Brain pericyte (primary cell): ENCODE measurements at regions not wholly inside any gene's neighbourhood (a gene's known extent, or its start where the extent isn't known, plus 50 kb on each side); places are given as distances from the start of the nearest gene placed in this dataset.
"Not testable (repeated sequence)": the region's sequence is repeated elsewhere in the genome, so short reads cannot be mapped to it uniquely, and the experiment has no call there.

Source experiments
- DNase-seq: peaks from one replicate; pipeline ENCODE4 v3.0.0-alpha.2; 2012; ENCODE audit warnings: low read depth, low spot score

DNA sequence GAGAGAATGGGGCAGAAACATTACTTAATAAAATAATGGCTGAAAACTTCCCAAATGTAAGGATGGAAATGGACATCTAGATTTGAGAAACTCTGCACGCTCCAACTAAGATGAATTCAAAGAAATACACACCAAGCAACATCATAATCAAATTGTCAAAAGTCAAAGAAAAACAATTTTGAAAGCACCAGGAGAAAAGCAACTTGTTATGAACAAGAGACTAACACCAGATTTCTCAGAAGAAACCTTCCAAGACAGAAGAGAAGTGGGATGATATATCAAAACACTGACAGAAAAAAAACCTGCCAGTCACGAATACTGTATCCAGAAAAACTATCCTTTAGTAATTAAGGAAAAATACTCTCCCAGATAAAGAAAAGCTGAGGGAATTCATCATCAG lies 208.6 kb upstream of the SAMSN1 start:
- no peak for DNase-seq

DNA sequence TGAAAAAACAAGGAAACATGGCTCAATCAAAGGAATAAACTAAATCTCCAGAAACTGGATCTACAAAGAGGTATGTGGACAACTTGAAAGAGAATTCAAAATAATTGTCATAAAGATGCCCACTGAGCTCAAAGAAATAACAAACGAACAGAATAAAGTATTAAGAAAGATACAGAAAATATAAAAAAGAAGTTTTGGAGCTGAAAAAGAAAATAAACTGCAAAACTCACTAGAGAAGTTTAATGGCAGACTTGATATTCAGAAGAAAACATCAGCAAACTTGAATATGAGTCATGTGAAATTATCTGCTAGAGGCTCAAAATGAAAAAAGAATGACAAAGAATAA lies 208.1 kb upstream of the SAMSN1 start:
- DNase-seq: no peak

DNA sequence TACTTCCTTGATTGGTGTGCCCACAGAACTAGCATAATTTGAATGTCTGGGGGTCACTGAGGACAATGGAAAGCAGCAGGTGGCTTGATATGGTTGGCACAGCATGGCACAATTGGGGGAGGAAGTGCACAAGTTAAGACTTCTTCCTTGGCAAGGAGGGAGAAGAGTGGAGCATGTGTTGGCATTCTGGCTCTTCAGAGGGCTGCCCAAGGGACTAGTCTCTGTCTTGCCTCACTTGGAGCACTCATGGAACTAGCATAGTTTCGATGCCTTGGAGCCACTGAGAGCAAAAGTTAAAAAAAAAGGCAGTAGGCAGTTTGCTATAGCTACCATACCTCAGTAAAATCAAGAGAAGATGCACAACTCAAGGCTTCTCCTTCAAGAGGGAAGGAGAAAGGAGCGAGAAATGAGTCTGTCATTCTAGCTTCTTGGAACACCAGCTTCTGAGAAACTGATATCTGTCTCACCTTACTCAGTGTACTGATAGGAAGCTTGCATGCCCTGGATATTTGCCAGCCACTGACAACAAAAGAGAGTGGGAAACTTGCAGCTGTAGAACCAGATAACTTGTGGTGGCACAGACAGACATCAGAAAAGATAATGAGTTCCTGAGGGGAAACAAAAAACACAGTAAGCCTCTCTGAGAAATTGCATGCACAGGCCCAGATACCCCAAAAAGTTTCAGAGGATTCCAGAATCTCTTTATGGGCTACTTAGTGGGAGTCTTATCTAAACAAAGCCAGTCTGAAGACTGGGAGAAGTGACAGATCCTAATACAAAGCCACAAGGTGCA lies 207.5 kb upstream of the SAMSN1 start:
- DNase-seq: no peak

DNA sequence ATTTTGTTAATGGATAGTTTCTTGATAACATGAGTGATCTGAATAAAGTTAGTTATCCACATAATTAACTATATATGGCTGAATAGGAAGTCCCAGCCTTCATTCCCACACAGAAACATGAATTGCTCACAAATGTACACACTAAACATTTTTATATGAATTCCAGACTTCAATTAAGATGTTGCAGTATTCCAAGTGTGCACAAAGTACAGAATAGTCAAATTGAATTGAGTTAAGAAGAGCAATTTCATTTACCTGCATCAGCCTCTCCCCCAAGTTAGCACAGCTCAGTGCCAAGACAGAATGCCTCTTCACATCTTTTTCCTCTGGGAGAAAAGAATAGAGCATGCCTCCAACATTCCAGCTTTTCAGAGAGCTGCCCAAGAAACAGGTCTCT lies 207.0 kb upstream of the SAMSN1 start:
- DNase-seq: no peak

DNA sequence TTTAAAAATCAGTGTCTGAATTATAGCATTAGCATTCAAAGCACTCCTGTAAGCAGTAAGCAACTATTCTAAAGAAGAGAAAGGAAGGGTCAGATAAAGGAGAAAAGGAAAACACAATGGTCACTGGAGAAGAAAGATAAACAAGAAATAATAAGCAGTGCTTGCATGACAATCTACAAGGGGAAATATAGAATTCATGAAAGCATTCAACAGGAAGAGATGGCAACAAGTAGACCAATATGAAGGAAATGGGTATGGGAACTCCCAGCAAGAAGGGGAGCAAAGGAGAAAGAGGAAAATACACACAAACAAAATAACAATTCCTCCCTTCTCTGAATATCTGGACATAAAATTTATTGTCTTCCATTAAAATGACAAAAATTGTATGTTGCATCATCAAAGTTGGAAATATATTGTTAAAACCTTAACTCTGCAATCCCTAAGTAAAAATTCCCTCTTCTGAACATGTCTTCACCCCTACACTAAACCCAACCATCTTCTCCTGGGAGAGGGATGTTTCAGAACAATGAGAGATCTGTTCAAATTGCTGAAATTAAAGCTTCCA lies 206.3 kb upstream of the SAMSN1 start:
- DNase-seq: no peak

DNA sequence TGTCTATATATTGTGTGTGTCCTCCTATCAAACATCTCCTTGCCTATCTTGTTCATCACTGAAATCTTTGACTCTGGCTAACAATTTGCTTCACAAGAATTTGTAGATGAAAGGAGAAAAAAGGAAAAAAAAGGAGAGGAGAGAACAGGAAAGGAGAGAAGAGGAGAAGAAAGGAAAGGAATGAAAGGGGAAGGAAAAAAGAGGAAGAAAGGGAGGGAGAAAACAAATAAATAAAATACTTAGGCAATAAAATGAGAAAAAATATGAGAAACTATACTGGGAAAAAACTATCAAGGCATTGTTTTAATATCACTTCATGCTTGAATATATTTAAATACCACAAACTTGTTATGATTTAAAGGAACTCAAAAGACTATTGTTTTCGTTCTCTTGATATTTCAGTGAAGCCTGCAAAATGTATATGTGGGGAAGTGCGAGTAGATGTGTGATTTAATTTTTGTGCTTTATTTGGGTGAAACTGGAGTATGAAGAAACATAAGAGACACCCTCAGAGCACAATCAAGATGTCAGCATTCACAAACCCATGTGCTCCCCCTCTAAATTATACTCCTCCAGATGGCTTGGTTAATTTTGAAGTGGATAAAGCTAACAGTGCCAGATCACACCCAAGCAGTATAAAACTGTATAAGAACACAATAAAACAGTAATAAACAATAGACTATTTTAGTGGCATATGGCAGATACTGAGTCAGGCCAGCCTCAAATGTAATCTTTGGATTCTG lies 205.7 kb upstream of the SAMSN1 start:
- no peak for DNase-seq

DNA sequence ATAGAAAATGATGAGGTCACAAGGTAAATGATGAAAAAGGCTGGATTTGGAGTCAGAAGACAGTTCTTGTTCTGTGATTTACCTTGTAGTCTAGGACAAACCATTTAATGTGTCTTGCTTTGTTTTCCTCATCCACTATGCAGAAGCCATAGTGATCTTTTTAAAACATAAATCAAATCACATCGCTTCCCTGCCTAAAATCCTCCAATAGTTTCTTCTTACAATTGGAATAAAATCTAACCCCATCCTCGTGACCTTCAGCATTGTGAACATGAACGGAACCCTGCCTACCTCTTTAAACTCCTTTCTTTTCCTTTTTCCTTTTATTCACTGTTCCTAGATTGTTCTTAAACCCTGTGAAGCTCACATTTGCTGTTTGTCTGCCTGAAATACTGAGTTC lies 204.9 kb upstream of the SAMSN1 start:
- DNase-seq: no peak

DNA sequence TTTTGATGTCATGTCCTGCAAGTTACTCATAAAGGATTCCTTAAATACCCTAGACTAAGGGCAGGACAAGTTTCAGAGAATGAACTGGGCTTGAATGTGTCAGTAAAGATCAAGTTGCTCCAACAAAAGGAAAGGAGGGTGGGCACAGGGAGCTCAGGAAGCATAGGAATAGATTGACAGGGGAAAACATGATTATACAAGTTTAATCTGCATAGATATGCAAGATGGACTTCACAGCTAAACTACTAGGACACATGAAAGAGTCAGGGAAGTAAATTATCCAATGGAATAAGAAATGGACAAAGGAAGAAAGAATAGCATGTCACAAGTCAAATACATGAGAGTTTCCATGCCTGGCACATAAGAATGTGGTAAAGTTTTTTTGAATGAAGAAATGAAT lies 203.9 kb upstream of the SAMSN1 start:
- no peak for DNase-seq

DNA sequence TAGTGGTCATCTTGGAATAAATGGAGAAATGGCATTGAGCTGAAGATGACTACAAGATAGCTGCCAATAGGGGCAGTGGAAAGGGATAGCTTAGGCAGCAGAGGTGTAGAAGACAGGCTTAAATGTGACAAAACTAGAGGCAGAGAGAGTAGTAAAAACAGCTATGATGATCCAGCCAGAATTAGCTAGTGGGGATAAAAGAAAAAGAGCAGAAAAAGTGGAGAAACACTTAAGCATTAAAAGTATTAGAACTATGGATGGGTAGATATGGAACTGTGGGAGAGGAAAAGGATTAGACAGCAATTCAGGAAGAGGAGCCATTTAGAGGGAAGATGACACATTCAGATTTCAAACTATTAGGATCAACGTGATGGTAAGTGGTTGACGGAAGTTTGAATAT lies 202.5 kb upstream of the SAMSN1 start:
- DNase-seq: no peak

DNA sequence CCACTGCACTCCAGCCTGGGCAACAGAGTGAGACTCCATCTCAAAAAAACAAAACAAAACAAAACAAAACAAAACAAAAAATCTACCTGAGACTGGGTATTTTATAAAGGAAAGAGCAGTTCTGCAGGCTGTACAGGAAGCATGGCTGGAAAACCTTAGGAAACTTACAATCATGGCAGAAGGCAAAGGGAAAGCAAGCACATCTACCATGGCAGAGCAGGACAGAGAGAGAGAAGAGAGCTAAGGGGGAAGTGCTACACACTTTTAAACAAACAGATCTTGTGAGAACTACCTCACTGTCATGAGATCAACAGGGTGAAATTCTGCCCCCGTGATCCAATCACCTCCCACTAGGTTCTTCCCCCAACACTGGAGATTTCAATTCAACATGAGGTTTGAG lies 198.3 kb upstream of the SAMSN1 start:
- no peak for DNase-seq

DNA sequence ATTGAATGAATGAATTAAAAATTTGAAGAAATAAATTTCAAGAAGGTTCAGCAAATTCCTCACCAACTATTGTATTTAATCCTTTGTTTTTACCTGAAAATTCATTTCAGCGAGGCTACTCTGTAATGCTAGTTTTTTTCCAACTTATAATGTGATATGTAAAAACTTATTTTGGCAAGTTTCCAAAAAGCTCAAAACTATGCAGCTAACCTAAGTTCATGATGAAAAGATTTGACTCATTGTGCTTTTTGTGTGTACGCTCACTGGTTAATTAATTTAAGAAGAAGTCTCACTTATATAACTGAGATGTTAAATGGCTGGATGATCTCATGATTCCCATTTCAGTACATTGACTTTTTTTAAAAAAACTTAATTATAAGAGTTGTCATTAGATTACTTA lies 196.0 kb upstream of the SAMSN1 start:
- no peak for DNase-seq

DNA sequence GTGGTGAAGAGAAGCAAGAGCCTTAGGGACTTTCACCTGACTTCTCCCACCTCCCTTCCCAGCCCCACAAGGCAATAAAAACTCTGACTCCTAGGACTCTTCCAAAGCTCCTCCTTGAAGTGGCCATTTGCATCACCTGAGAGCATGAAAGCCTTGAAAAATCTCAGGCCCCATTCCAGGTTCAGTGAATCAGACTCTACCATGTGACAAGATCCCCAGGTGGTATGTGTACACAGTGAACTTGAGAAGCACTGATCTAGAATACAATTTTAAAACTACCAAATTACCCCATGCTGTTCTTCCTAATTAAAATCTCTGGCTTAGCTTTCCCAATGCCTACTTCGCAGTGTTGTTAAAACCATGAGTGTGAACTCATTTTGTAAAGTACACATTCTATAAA lies 195.1 kb upstream of the SAMSN1 start:
- no peak for DNase-seq

DNA sequence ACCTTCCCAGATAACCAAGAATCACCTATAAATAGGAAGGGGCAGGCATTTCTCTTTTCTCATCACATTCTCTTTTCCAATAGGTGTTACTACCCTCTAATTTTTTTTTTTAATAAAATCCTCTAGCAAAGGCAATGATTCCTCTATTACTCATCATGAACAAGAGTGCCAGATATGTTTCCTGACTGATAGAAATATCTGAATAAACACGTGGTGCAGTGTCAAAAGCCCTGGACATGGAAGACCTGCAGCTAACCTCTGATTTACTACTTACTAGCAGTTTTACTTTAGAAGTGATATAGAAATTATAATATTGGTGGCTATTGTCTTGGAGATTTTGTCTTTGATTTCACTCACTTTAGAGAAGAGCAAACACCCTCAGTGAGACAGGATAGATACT lies 194.6 kb upstream of the SAMSN1 start:
- DNase-seq: no peak

DNA sequence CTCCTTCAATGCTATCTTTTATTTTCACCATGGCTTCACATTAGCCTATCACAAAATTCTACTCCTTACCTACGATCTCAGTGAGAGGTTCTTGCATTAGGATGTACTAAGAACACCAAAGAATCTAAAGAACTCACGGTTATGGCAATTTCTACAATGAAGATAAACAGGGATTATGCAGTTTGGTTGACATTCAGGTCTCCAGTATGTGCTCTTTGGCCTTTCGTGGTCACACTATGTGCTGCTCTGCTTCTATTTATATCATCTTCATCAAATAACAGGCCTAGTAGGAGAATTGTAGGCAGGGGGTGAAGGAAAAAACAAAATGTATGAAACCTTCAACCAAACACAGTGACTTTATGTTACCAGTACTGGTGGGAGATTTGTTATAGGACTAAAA lies 194.0 kb upstream of the SAMSN1 start:
- no peak for DNase-seq

DNA sequence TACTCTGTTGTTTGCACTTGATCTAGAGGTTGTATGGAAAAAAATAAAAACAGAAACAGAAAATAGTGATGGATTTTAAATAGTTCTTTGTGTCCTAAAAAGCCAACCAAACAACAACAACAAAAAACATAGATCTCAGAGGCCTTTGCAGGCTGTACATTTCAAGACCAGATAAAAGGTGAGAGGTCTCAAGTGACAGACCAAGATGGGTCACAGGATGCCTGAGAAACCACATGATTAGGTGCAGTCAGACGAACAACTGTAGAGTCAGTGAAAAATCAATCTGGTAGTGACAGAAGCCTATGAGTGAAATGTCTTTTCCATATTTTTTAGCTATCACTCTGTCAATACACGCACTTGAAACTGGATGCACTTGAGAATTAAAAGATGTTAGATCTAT lies 193.5 kb upstream of the SAMSN1 start:
- no peak for DNase-seq

DNA sequence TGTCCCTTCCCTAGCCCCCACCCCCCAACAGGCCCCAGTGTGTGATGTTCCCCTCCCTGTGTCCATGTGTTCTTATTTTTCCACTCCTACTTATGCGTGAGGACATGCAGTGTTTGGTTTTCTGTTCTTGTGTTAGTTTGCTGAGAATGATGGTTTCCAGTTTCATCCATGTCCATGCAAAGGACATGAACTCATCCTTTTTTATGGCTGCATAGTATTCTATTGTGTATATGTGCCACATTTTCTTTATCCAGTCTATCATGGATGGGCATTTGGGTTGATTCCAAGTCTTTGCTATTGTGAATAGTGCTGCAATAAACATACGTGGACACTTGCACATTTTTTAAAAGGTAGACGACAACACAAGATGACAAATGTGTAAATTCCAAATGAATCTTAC lies 192.5 kb upstream of the SAMSN1 start:
- DNase-seq: not testable (repeated sequence)

DNA sequence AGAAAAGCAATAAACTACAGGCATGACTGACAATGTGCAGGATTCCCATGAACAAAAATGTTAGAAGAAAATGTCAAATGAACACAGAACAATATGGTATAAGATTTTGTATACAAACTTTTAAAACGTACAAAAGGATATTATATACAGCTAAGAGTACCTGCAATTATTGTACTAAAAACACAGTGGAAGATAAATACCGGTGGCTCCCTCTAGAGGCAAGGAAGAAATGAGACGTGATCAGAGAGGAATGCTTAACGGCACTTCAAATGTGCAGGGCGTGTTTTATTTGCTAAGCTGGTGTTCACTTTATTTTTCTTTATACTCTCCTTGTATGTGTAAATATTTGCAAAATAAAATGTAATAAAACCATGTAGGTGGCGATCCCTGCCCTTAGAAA lies 191.8 kb upstream of the SAMSN1 start:
- DNase-seq: no peak

DNA sequence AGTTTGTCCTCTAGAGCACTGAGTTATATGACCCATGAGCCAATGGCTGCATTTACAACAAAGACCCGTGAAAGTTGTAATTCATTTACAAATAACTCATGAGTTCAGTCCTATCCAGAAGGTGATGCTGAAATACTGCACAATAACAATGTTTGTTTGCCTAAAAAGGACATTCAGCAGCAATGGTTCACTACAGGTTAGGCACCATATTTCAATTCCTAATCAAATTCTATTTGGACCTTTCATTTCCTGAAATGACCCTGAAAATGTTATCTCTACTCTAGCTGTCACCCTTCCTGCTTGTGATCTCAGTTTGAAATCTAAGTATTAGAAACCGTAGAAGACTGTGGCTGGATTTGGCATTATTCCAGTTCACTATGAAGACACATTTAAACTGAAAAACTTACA lies 191.2 kb upstream of the SAMSN1 start:
- DNase-seq: no peak

DNA sequence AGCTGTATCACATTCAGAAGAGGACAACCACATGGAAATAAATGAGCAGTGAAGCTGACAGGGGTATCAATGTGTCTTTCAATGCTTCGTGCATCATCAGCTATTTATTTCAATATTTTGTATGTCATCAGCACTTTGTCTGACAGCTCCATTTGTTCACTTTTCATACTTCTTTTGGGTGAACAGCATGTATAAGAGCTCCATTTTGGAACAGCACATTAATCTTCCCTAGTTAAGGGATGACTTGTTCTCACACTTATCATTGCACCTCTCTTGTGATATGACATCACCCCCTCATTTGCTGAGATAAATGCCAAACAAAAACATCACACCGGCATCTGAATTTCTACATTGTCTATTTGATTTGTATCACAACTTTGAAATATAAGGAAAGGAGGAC lies 190.6 kb upstream of the SAMSN1 start:
- DNase-seq: no peak

DNA sequence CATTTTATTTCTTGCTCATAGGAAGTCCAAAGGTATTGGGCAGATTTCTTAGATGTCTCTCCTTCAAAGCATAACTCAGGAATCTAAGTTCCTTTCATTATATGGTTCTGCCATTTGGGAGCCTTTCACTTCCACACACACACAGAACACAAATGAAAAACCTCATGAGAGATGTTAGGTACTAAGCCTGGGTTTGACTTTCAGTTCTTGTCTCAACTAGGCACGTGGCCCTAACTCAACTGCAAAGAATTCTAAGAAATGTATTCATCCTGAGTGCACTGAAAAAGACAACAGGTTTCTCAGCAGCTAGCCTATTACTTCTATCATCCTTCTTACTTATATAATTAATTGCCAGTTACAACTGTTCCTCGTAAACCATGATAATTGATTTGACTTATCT lies 190.0 kb upstream of the SAMSN1 start:
- no peak for DNase-seq

DNA sequence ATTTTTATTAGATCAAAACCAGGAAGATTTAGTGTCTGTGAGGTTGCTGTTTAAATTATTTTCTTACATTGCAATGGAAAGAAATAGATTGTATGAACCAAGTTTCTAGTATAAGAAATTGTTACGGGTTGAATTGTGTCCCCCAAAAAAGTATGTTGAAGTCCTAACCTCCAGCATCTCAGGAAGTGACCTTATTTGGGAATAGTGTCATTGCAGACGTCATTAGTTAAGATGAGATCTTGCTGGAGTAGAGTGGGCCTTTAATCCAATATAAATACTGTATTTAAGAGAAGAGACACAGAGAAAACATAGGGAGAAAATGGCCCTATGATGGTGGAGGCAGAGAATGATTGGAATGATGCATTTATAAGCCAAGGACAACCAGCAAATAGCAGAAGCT lies 188.7 kb upstream of the SAMSN1 start:
- DNase-seq: no peak

DNA sequence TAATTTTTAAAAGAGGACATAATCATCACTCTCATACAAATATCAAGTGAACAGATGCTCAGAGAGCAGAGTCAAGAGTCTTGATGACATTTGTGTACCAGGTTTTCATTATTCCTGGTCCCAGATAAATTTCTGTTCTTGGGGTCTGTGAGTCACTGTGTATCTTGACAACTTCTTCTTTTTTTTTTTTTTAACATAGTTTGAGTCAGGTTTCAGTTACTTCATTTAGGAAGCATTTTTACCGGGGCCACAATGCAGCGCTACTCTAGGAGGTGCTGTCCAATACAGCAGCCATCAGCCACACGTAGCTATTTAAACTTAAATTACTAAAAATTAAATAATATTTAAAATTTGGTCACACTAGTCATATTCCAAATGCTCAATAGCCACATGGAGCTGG lies 188.1 kb upstream of the SAMSN1 start:
- DNase-seq: no peak

DNA sequence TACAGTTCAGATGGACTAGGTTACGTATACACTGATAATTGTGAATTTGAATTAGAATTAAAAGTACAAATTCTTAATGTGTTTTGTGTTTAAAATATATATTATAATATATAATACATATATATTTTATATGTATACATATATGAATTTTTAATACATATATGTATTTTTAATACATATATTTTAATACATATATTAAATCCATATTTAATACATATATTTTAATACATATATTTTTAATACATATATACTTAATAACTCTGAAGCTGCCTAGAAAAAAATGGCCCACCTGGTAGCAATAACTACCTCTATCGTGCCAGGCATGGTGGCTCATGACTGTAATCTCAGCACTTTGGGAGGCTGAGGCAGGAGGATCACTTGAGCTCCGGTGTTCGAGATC lies 179.1 kb upstream of the SAMSN1 start:
- DNase-seq: no peak
